Stimulated activated effector memory CD8-positive, alpha-beta T cell treated with anti-CD3 and anti-CD28 coated beads, Interleukin-12 subunit alpha, Interleukin-12 subunit beta, amount 100 ng/mL, for 72 hours (primary cell): ENCODE measurements at regions not wholly inside any gene's neighbourhood (a gene's known extent, or its start where the extent isn't known, plus 50 kb on each side); places are given as distances from the start of the nearest gene placed in this dataset.
A peak's percentile ranks its signal among the peaks of the same experiment; 100 is the strongest.
"Not testable (repeated sequence)": the region's sequence is repeated elsewhere in the genome, so short reads cannot be mapped to it uniquely, and the experiment has no call there.

Source experiments
- ATAC-seq: fragments of 150-1000 bp; cut with Tn5 transposase; 2 replicates; pipeline ENCODE4 v1.10.0; 2021
- DNase-seq, 2 donors: peaks; one replicate each; pipeline ENCODE4 v3.0.0; 2021 to 2022; ENCODE audit warnings: low spot score in 2 of 2
- H3K27ac Mint-ChIP-seq: one replicate; pipeline ENCODE4 v1.8.0; 2022; ENCODE audit warnings: mild to moderate bottlenecking, mixed read lengths
- H3K36me3 Mint-ChIP-seq: one replicate; pipeline ENCODE4 v1.8.0; 2022; ENCODE audit warnings: mild to moderate bottlenecking, mixed read lengths
- H3K4me1 Mint-ChIP-seq: one replicate; pipeline ENCODE4 v1.8.0; 2022; ENCODE audit warnings: mixed read lengths
- H3K4me3 Mint-ChIP-seq: one replicate; pipeline ENCODE4 v1.8.0; 2022; ENCODE audit warnings: mild to moderate bottlenecking, mixed read lengths
- H3K9me3 Mint-ChIP-seq: one replicate; pipeline ENCODE4 v1.8.0; 2022; ENCODE audit warnings: mixed read lengths

GRCh38 chr2:110318898-110319297, 106.6 kb upstream of the MTLN start:
- ATAC-seq, DNase-seq, H3K4me1 Mint-ChIP-seq, H3K27ac Mint-ChIP-seq, H3K9me3 Mint-ChIP-seq, H3K4me3 Mint-ChIP-seq, H3K36me3 Mint-ChIP-seq: not testable (repeated sequence)

DNA sequence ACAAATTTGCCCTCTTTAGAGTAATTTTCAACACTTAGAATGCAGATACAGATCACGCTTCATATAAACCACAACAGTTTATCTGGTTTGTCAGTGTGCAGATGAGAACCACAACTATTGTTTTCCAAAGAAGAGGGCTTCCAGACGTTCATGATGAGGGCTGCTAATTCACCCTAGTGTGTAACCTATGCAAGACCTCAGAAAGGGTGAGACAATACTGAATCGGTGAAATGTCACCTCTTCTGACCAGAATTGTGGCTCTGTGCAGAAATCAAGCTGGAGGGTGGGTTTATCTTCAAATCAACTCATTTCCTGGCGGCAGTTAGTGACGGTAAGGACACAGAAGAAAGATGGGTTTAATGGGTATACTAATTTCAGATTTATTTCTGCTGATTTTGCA, 105.0 kb upstream of the MTLN start:
- DNase-seq, H3K36me3 Mint-ChIP-seq, H3K4me1 Mint-ChIP-seq, H3K4me3 Mint-ChIP-seq, H3K9me3 Mint-ChIP-seq, H3K27ac Mint-ChIP-seq: not testable (repeated sequence)
- peak; percentile 26 for ATAC-seq

- not testable (repeated sequence) for DNase-seq, H3K27ac Mint-ChIP-seq, H3K36me3 Mint-ChIP-seq, H3K4me1 Mint-ChIP-seq, H3K9me3 Mint-ChIP-seq, H3K4me3 Mint-ChIP-seq, ATAC-seq
Measured at GRCh38 chr2:110316051-110316865, 103.9 kb upstream of the MTLN start.

DNA sequence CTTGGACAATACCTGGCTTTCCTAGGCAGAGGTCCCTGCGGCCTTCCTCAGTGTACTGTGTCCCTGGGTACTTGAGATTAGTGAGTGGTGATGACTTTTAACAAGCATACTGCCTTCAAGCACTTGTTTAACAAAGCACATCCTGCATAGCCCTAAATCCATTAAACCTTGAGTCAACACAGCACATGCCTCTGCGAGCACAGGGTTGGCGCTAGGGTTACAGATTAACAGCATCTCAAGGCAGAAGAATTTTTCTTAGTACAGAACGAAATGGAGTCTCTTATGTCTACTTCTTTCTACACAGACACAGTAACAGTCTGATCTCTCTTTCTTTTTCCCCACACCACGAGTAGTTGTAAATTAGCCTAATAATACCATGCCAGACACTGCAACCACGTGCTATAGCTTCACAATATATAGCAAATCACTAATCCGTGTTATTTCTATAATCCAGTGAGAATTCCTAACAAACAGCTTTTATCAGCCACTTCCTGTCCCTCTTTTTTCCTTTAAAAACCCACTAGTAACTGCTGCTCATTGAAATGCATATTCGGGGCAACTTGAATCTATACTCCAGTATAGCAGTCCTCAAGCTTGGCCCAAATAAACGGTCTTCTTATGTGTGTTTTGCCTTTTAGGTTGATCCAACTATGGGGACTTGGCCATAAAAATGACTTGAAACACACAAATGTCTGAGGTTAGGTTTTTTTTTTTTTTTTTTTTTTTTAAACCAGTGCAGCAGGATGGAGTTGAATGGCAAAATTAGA, 102.9 kb upstream of the MTLN start:
- H3K4me3 Mint-ChIP-seq, DNase-seq: not testable (repeated sequence)

GRCh38 chr2:110314472-110314871, 102.1 kb upstream of the MTLN start:
- H3K4me3 Mint-ChIP-seq, H3K27ac Mint-ChIP-seq, H3K36me3 Mint-ChIP-seq, H3K9me3 Mint-ChIP-seq, H3K4me1 Mint-ChIP-seq, ATAC-seq, DNase-seq: not testable (repeated sequence)

More for the DNA sequence above, 102.9 kb upstream of the MTLN start:
- not testable (repeated sequence) for H3K27ac Mint-ChIP-seq, ATAC-seq, H3K4me1 Mint-ChIP-seq, H3K36me3 Mint-ChIP-seq, H3K9me3 Mint-ChIP-seq

- H3K4me1 Mint-ChIP-seq, H3K4me3 Mint-ChIP-seq, H3K27ac Mint-ChIP-seq, H3K36me3 Mint-ChIP-seq, DNase-seq, H3K9me3 Mint-ChIP-seq, ATAC-seq: not testable (repeated sequence)
Measured at GRCh38 chr2:110313032-110313431, 100.7 kb upstream of the MTLN start.

GRCh38 chr2:110311713-110312444, 99.5 kb upstream of the MTLN start:
- H3K4me3 Mint-ChIP-seq, DNase-seq, H3K4me1 Mint-ChIP-seq, H3K36me3 Mint-ChIP-seq, H3K27ac Mint-ChIP-seq, H3K9me3 Mint-ChIP-seq, ATAC-seq: not testable (repeated sequence)

DNA sequence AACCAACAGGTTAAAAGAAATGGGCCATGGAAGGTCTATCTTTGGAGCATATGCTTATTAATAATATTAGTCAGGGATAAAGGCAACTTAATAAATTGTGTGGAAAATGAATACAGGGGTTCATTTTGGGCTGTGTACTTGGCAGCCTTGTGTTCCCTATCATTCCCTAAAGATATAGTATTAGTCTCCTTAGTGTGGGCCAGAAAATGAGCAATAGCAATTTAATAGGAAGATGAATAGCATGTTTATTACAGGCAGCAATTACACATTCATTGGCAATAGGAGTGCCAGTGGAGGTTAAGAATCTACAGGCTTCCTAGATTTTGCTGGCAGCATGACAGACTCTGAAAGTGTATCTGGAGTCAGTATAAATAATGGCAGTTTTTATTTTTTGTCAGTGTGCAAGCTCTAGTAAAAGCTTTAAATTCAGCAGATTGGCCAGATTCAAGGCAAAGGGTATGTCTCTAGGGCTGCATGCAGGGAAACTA, 98.7 kb upstream of the MTLN start:
- H3K36me3 Mint-ChIP-seq, ATAC-seq, H3K4me3 Mint-ChIP-seq, H3K4me1 Mint-ChIP-seq, DNase-seq, H3K27ac Mint-ChIP-seq, H3K9me3 Mint-ChIP-seq: not testable (repeated sequence)

GRCh38 chr2:110308728-110309127, 96.4 kb upstream of the MTLN start:
- H3K36me3 Mint-ChIP-seq, ATAC-seq, H3K27ac Mint-ChIP-seq, DNase-seq, H3K4me3 Mint-ChIP-seq, H3K9me3 Mint-ChIP-seq, H3K4me1 Mint-ChIP-seq: not testable (repeated sequence)

GRCh38 chr2:110292807-110293206, 80.5 kb upstream of the MTLN start:
- not testable (repeated sequence) for H3K4me1 Mint-ChIP-seq, H3K4me3 Mint-ChIP-seq, ATAC-seq, H3K27ac Mint-ChIP-seq, H3K36me3 Mint-ChIP-seq, H3K9me3 Mint-ChIP-seq, DNase-seq

DNA sequence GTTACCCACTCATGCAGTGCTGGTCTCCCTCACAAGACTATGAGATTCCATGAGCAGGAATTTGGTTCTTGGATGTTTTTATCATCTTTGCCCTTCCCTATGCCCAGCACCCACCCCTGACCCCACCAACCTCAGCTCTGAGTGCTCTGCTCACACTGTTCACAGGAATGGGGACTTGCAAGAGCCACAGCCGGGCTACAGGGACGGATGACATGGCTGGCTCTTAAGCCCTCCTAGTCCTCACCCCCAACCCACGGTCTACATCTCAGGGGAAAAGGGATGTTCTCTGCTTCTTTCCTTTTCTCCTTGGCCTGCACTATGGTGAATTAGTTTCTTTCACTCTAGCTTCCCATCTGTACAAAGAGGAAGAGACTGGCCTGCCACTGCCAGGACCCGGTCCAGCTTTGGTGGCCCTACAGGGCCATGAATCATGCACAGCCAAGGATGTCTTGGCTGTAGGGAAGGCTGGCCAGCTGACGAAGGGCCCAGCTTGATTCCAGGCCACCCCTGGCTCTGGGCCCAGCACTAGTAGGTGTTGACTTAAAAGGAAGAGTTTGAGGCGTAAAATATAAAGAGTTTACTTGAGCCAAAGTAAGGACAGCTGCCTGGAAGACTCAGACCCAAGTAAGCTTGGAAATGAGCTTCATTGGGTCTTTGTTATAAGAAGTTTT, 79.7 kb upstream of the MTLN start:
- H3K9me3 Mint-ChIP-seq, H3K4me3 Mint-ChIP-seq, H3K4me1 Mint-ChIP-seq, H3K36me3 Mint-ChIP-seq, H3K27ac Mint-ChIP-seq, DNase-seq: not testable (repeated sequence)
- ATAC-seq, result peak; percentile 43

DNA sequence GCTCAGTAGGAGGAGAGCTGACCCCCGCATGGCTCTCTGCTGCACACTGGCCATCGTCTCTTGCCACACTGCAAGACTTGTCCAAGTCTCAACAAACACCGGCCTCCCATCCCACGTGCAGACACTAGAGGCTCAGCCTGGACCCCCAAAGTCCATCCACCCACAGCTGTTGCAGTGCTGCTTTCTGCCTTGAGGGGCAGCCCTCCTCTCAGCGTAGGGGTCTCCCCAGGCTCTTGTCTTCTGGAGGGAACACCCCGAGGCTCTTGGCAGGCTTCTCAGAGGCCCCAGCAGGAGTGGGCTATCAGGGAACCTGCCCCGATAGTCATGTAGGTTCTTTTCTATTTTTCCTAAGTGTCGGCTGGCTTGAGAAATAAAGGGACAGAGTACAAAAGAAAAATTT, 75.5 kb upstream of the MTLN start:
- not testable (repeated sequence) for DNase-seq, H3K36me3 Mint-ChIP-seq, H3K27ac Mint-ChIP-seq, ATAC-seq, H3K4me1 Mint-ChIP-seq, H3K4me3 Mint-ChIP-seq, H3K9me3 Mint-ChIP-seq

GRCh38 chr2:110287253-110287652, 74.9 kb upstream of the MTLN start:
- H3K27ac Mint-ChIP-seq, H3K36me3 Mint-ChIP-seq, DNase-seq, H3K4me3 Mint-ChIP-seq, ATAC-seq, H3K4me1 Mint-ChIP-seq, H3K9me3 Mint-ChIP-seq: not testable (repeated sequence)

GRCh38 chr2:110285002-110285401, 72.7 kb upstream of the MTLN start:
- H3K4me3 Mint-ChIP-seq, H3K4me1 Mint-ChIP-seq, H3K9me3 Mint-ChIP-seq, DNase-seq, H3K27ac Mint-ChIP-seq, H3K36me3 Mint-ChIP-seq: not testable (repeated sequence)
- ATAC-seq, result peak; percentile 15

DNA sequence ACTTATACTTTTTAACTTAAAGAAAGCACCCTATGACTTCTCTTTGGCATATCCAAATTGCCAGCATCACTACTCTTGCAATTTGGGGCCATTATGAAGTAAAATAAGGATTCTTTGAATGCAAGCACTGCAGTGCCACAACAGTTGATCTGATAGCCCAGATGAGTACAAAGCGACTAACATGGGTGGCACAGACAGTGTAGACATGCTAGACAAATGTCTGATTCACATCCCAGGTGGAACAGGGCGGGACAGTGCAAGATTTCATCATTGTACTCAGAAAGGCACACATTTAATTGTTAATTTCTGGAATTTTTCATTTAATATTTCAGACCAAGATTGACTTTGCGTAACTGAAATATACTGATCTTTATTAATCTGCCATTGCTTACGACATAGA, 68.5 kb upstream of the MTLN start:
- ATAC-seq, DNase-seq, H3K4me3 Mint-ChIP-seq, H3K9me3 Mint-ChIP-seq, H3K36me3 Mint-ChIP-seq, H3K27ac Mint-ChIP-seq, H3K4me1 Mint-ChIP-seq: not testable (repeated sequence)
